DND-41 (cell line): ENCODE measurements at regions not wholly inside any gene's neighbourhood (a gene's known extent, or its start where the extent isn't known, plus 50 kb on each side); places are given as distances from the start of the nearest gene placed in this dataset.

Experiments
- ATAC-seq: fragments of 200-7000 bp; cut with Tn5 transposase; 3 replicates; pipeline ENCODE4 v1.9.1; 2021; ENCODE audit warnings: low read depth; ENCODE audit not compliant: insufficient read depth
- DNase-seq: peaks from one replicate; pipeline ENCODE4 v3.0.0-alpha.2; 2020
- H2AFZ ChIP-seq: 2 replicates; pipeline ENCODE4 v1.6.0; 2012; ENCODE audit warnings: low read depth, low read length
- H3K27ac ChIP-seq: 2 replicates; pipeline ENCODE4 v1.5.1; 2012; ENCODE audit warnings: low read length, inconsistent platforms
- H3K27me3 ChIP-seq: fragments of 200-600 bp; sonication (generic); 2 replicates; pipeline ENCODE4 v1.6.0; 2012; ENCODE audit warnings: low read length, mild to moderate bottlenecking, inconsistent platforms; ENCODE audit not compliant: insufficient read depth, poor library complexity
- H3K36me3 ChIP-seq: 2 replicates; pipeline ENCODE4 v1.5.1; 2012; ENCODE audit warnings: low read length, inconsistent platforms; ENCODE audit not compliant: insufficient read depth
- H3K4me1 ChIP-seq: 2 replicates; pipeline ENCODE4 v1.5.1; 2012; ENCODE audit warnings: mild to moderate bottlenecking, low read length; ENCODE audit not compliant: insufficient read depth
- H3K4me2 ChIP-seq: 2 replicates; pipeline ENCODE4 v1.6.0; 2012; ENCODE audit warnings: mild to moderate bottlenecking, moderate library complexity, low read length, inconsistent platforms; ENCODE audit not compliant: insufficient read depth
- H3K4me3 ChIP-seq, 2 experiments: fragments of 200-600 bp in 1 of 2; shearing (Covaris generic) in 1 of 2; 2 replicates each; pipeline ENCODE4 v1.5.1; 2012 to 2016; ENCODE audit warnings: inconsistent platforms in 2 of 2, low read length in 2 of 2, mild to moderate bottlenecking in 2 of 2, low read depth in 1 of 2, moderate library complexity in 1 of 2
- H3K79me2 ChIP-seq: 2 replicates; pipeline ENCODE4 v1.6.0; 2012; ENCODE audit warnings: low read length, inconsistent platforms; ENCODE audit not compliant: insufficient read depth
- H3K9ac ChIP-seq: 2 replicates; pipeline ENCODE4 v1.6.0; 2012; ENCODE audit warnings: low read depth, mild to moderate bottlenecking, inconsistent platforms, low read length, moderate library complexity
- H3K9me3 ChIP-seq: 2 replicates; pipeline ENCODE4 v1.5.1; 2012; ENCODE audit warnings: low read length, moderate library complexity, mild to moderate bottlenecking, inconsistent platforms; ENCODE audit not compliant: insufficient read depth, severe bottlenecking
- H4K20me1 ChIP-seq: 2 replicates; pipeline ENCODE4 v1.6.0; 2012; ENCODE audit warnings: low read length; ENCODE audit not compliant: insufficient read depth
- EZH2 ChIP-seq: IDR thresholded peaks from 3 replicates; pipeline ENCODE4 v1.6.1; 2012; ENCODE audit warnings: borderline replicate concordance, low read depth, mild to moderate bottlenecking, moderate library complexity, low read length, inconsistent platforms; ENCODE audit not compliant: severe bottlenecking
- TF ChIP-seq, protein P1 (sequence below): IDR thresholded peaks from 2 replicates; pipeline ENCODE4 v1.5.1; 2012; ENCODE audit warnings: borderline replicate concordance, low read length, moderate library complexity, mild to moderate bottlenecking; ENCODE audit not compliant: poor library complexity, severe bottlenecking; ENCODE audit errors: extremely low read depth

DNA sequence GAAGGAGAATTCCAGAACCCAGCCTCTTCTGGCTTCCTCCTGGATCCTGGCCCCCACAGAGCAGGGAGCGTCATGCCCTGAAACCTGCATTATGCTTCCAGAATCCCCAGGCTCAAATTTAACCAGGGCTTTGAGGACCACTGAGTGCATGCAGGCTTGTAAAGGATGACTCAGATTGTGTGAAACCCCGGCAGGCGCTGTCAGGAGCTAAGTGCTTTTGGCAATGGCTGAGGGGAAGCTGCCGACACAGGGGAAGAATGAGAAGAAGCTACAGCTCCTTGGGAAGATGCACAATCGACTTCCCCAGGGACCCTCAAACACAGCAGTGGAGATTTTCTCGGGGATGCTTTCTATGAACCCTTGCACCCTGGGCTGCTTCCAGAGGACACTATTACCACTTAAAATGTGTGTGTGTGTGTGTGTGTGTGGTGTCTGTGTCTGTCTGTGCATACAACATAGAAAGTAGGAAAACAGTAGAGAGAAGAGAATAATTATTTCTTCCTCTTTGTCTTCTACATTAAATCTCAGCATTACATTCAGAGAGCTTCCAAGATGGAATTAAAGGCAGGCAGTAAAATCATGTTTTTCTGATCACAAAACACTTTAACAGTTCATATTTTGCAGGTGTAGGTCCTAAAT lies 183.5 kb upstream of the INHBA start:
- no peak overlapping the region for H3K9ac ChIP-seq
- H3K9me3 ChIP-seq = no peaks in the 10 kb centered on the region
- no peak for TF ChIP-seq EZH2
- TF ChIP-seq, protein P1, sequence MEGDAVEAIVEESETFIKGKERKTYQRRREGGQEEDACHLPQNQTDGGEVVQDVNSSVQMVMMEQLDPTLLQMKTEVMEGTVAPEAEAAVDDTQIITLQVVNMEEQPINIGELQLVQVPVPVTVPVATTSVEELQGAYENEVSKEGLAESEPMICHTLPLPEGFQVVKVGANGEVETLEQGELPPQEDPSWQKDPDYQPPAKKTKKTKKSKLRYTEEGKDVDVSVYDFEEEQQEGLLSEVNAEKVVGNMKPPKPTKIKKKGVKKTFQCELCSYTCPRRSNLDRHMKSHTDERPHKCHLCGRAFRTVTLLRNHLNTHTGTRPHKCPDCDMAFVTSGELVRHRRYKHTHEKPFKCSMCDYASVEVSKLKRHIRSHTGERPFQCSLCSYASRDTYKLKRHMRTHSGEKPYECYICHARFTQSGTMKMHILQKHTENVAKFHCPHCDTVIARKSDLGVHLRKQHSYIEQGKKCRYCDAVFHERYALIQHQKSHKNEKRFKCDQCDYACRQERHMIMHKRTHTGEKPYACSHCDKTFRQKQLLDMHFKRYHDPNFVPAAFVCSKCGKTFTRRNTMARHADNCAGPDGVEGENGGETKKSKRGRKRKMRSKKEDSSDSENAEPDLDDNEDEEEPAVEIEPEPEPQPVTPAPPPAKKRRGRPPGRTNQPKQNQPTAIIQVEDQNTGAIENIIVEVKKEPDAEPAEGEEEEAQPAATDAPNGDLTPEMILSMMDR = no peak
- no peaks in the 10 kb centered on the region for H3K79me2 ChIP-seq
- H3K4me3 ChIP-seq = no peak overlapping the region
- no peak for ATAC-seq
- H4K20me1 ChIP-seq = no peaks in the 10 kb centered on the region
- H2AFZ ChIP-seq = no peak overlapping the region
- no peak overlapping the region for H3K4me2 ChIP-seq
- no peak for DNase-seq
- no peaks in the 10 kb centered on the region for H3K4me1 ChIP-seq
- H3K27ac ChIP-seq = no peak overlapping the region
- peaks cover 2% of the 10 kb centered on the region for H3K27me3 ChIP-seq
- no peaks in the 10 kb centered on the region for H3K36me3 ChIP-seq

DNA sequence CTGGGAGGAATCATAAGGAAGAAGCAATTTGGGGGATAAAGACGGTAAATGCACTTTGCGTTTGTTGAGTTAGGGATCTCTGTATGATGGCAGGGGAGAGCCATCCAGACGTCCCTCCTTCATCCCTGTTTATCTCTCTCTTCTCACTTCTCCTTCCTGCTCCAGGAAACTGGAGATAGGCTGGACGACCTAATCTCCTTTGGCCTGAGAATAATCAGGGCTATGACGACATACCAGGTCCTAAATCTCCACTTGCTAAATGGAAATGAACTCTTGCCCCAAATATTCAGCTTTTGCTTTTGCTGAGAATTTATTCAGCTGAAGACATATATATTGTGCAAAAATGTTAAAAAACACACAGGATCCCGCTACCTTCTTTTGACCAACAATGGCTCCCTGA lies 182.9 kb upstream of the INHBA start:
- Histone ChIP-seq H3K27me3 (peaks cover 2% of the 10 kb centered on the region), H3K36me3 (no peaks in the 10 kb centered on the region), H2AFZ (no peak overlapping the region), H3K4me2 (no peak overlapping the region), H3K9ac (no peak overlapping the region), H3K79me2 (no peaks in the 10 kb centered on the region), H3K4me3 (no peak overlapping the region), H4K20me1 (no peaks in the 10 kb centered on the region), H3K27ac (no peak overlapping the region), H3K9me3 (no peaks in the 10 kb centered on the region), H3K4me1 (no peaks in the 10 kb centered on the region)
- no peak for DNase-seq
- no peak for TF ChIP-seq EZH2
- TF ChIP-seq, protein P1 = no peak
- no peak for ATAC-seq

DNA sequence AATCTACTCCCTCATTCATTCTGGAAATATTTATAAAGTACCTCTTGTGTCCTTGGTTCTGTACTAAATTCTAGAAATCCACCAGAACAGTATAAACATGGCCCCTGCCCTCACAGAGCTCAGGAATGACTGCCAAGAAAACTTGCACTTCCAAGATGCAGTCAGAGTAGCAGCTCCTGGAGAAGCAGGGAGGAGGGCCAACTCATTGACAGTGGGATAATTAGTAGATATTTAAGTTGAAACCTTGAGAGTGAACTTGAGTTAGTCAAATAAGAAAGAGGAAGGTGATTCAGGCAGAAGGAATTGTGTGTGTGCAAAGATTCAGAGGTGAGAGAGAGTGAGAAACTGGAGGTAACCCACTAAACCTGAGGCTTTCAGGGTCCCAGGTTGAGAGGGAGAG lies 182.2 kb upstream of the INHBA start:
- Histone ChIP-seq H3K9me3 (no peaks in the 10 kb centered on the region), H3K4me2 (no peak overlapping the region), H3K79me2 (no peaks in the 10 kb centered on the region), H4K20me1 (no peaks in the 10 kb centered on the region), H3K27me3 (peaks cover 4% of the 10 kb centered on the region), H3K4me1 (no peaks in the 10 kb centered on the region), H3K27ac (no peak overlapping the region), H3K9ac (no peak overlapping the region), H3K36me3 (no peaks in the 10 kb centered on the region), H2AFZ (no peak overlapping the region), H3K4me3 (no peak overlapping the region)
- TF ChIP-seq, protein P1 = no peak
- TF ChIP-seq EZH2 = no peak
- ATAC-seq = no peak
- DNase-seq = no peak
